BJ (cell line): ENCODE measurements at regions not wholly inside any gene's neighbourhood (a gene's known extent, or its start where the extent isn't known, plus 50 kb on each side); places are given as distances from the start of the nearest gene placed in this dataset.
"Not testable (repeated sequence)": the region's sequence is repeated elsewhere in the genome, so short reads cannot be mapped to it uniquely, and the experiment has no call there.

ENCODE experiments used
- CTCF ChIA-PET: fragments of 350-600 bp; formaldehyde crosslinking; extraction: SDS; loops from one replicate; lab custom pipeline; 2021; ENCODE audit warnings: antibody characterized with exemption, inconsistent platforms; lab: Yijun Ruan, JAX
- POLR2A ChIA-PET: fragments of 300-600 bp; sonication (Branson Sonifier 250); formaldehyde crosslinking; extraction: SDS; loops from one replicate; lab custom pipeline; 2021; ENCODE audit warnings: antibody characterized with exemption; lab: Charles Lee
- DNase-seq: peaks from one replicate; pipeline ENCODE4 v3.0.0-alpha.2; 2011; ENCODE audit warnings: low read depth
- H3K27me3 ChIP-seq: 2 replicates; pipeline ENCODE4 v1.6.0; 2011; ENCODE audit warnings: low read length; ENCODE audit not compliant: control insufficient read depth, insufficient read depth
- H3K36me3 ChIP-seq: 2 replicates; pipeline ENCODE4 v1.5.1; 2011; ENCODE audit warnings: low read length; ENCODE audit not compliant: control insufficient read depth, insufficient read depth
- H3K4me3 ChIP-seq: 2 replicates; pipeline ENCODE4 v1.5.1; 2011; ENCODE audit warnings: low read depth, mild to moderate bottlenecking, control low read depth, low read length
- CTCF ChIP-seq: IDR thresholded peaks from 2 replicates; pipeline ENCODE4 v1.5.1; 2011; ENCODE audit warnings: low read depth, mild to moderate bottlenecking, control low read depth, inconsistent platforms, low read length, moderate library complexity; ENCODE audit not compliant: insufficient read depth

GRCh38 chr2:11944311-11944710 lies 197.9 kb downstream of the LPIN1 start:
- Histone ChIP-seq H3K4me3 (no peak overlapping the region), H3K36me3 (no peaks in the 10 kb centered on the region), H3K27me3 (no peaks in the 10 kb centered on the region; the same call in 1 of the 2 replicates)
- POLR2A ChIA-PET: no interaction called here
- no peak for DNase-seq
- TF ChIP-seq CTCF: no peak
- CTCF ChIA-PET: no interaction called here

GRCh38 chr2:11945139-11946126 lies 199.0 kb downstream of the LPIN1 start:
- POLR2A ChIA-PET: no interaction called here
- no peak for TF ChIP-seq CTCF
- CTCF ChIA-PET: no interaction called here
- DNase-seq: no peak
- Histone ChIP-seq H3K27me3 (no peaks in the 10 kb centered on the region; the same call in 1 of the 2 replicates), H3K36me3 (no peaks in the 10 kb centered on the region), H3K4me3 (no peak overlapping the region)

GRCh38 chr2:11947956-11948355 lies 201.5 kb downstream of the LPIN1 start:
- ChIA-PET CTCF (no interaction called here), POLR2A (no interaction called here)
- no peaks in the 10 kb centered on the region for H3K36me3 ChIP-seq
- no peak overlapping the region for H3K4me3 ChIP-seq
- no peaks in the 10 kb centered on the region for H3K27me3 ChIP-seq
- TF ChIP-seq CTCF: no peak
- no peak for DNase-seq

- Histone ChIP-seq H3K36me3 (no peaks in the 10 kb centered on the region), H3K4me3 (no peak overlapping the region), H3K27me3 (peaks cover 3% of the 10 kb centered on the region; the same call in 1 of the 2 replicates)
- DNase-seq: no peak
- CTCF ChIA-PET: no interaction called here
- POLR2A ChIA-PET: no interaction called here
- TF ChIP-seq CTCF: no peak
Observed at GRCh38 chr2:11949732-11950523, 203.5 kb downstream of the LPIN1 start.

- Histone ChIP-seq H3K4me3 (no peak overlapping the region), H3K27me3 (peaks cover 6% of the 10 kb centered on the region; the same call in 1 of the 2 replicates), H3K36me3 (no peaks in the 10 kb centered on the region)
- CTCF ChIA-PET: no interaction called here
- DNase-seq: no peak
- no peak for TF ChIP-seq CTCF
- POLR2A ChIA-PET: no interaction called here
Observed at GRCh38 chr2:11950896-11951295, 204.5 kb downstream of the LPIN1 start.

- CTCF ChIA-PET: interaction anchor here (1.5 kb wide), 1 partner anchor 10 kb away, joined by 5 read pairs; no protein-coding TSS in a partner anchor
- H3K36me3 ChIP-seq, POLR2A ChIA-PET, DNase-seq, H3K4me3 ChIP-seq, H3K27me3 ChIP-seq: not testable (repeated sequence)
Observed at GRCh38 chr2:11951492-11951891, 205.1 kb downstream of the LPIN1 start.
